HCT116 (cell line): ENCODE measurements at regions not wholly inside any gene's neighbourhood (a gene's known extent, or its start where the extent isn't known, plus 50 kb on each side); places are given as distances from the start of the nearest gene placed in this dataset.

Source experiments
- ATAC-seq: fragments of 200-7000 bp; cut with Tn5 transposase; 2 replicates; pipeline ENCODE4 v1.9.1; 2020; ENCODE audit warnings: mild to moderate bottlenecking, moderate library complexity
- BruUV-seq: library from RNA; stranded (reverse); fragments of 400-500 nt; replicated peaks from 2 replicates; lab custom pipeline; 2021; lab: Mats Ljungman, UMichigan
- CTCF ChIA-PET: fragments of 300-600 bp; sonication (Branson Sonifier 250); formaldehyde crosslinking; loops from one replicate; lab custom pipeline; 2021; ENCODE audit warnings: antibody characterized with exemption; lab: Charles Lee
- POLR2A ChIA-PET: fragments of 300-600, 350-600 bp; sonication (Branson Sonifier 250); formaldehyde crosslinking; loops from one replicate; lab custom pipeline; 2021; ENCODE audit warnings: antibody characterized with exemption; lab: Charles Lee
- RAD21 ChIA-PET, 2 experiments: fragments of 300-600 bp; sonication (Branson Sonifier 250); formaldehyde crosslinking; loops; one replicate each; lab custom pipeline; 2023; ENCODE audit warnings: low total read pairs in 2 of 2; ENCODE audit not compliant: uncharacterized antibody in 2 of 2, unreplicated experiment in 2 of 2, low non-redundant PET in 1 of 2; lab: Charles Lee
- DNase-seq: peaks from one replicate; pipeline ENCODE4 v3.0.0-alpha.2; 2010; ENCODE audit warnings: low read depth, low spot score
- H2AFZ ChIP-seq: fragments of 200-600 bp; shearing (Covaris generic), sonication (generic); 2 replicates; pipeline ENCODE4 v1.6.1; 2017; ENCODE audit warnings: low read depth, mixed run types, mixed read lengths, antibody characterized with exemption, low read length; ENCODE audit not compliant: poor library complexity, severe bottlenecking
- H3K27ac ChIP-seq: 2 replicates; pipeline ENCODE4 v1.5.1; 2012; ENCODE audit warnings: low read depth, low read length
- H3K27me3 ChIP-seq: fragments of 200-600 bp; sonication (generic); 2 replicates; pipeline ENCODE4 v1.6.1; 2016; ENCODE audit warnings: mixed run types, low read length, mixed read lengths; ENCODE audit not compliant: insufficient read depth
- H3K36me3 ChIP-seq, 2 experiments: fragments of 200-500 bp in 1 of 2; fragments of 200-600 bp in 1 of 2; sonication (Bioruptor generic) in 1 of 2; sonication (generic) in 1 of 2; 2 replicates each; pipeline versions ENCODE4 v1.5.1 to v1.6.1; 2014 to 2016; ENCODE audit warnings: low read length in 2 of 2, inconsistent platforms in 1 of 2, mixed read lengths in 1 of 2, mixed run types in 1 of 2; ENCODE audit not compliant: insufficient read depth in 2 of 2, control insufficient read depth in 1 of 2
- H3K4me1 ChIP-seq, 2 experiments: fragments of 200-600 bp in 1 of 2; sonication (generic) in 1 of 2; 2 replicates each; pipeline versions ENCODE4 v1.5.1 to v1.6.1; 2012 to 2017; ENCODE audit warnings: low read length in 2 of 2, inconsistent platforms in 1 of 2, mild to moderate bottlenecking in 1 of 2, mixed read lengths in 1 of 2, mixed run types in 1 of 2, moderate library complexity in 1 of 2; ENCODE audit not compliant: insufficient read depth in 2 of 2, control insufficient read depth in 1 of 2
- H3K4me2 ChIP-seq: fragments of 200-600 bp; sonication (generic); 2 replicates; pipeline ENCODE4 v1.6.1; 2017; ENCODE audit warnings: mixed run types, low read length, mixed read lengths
- H3K4me3 ChIP-seq, 2 experiments: fragments of 200-600 bp in 1 of 2; sonication (generic) in 1 of 2; replicated peaks in 1 of 2; 2 replicates each; pipeline ENCODE4 v1.5.1; 2011 to 2016; ENCODE audit warnings: low read length in 2 of 2, control low read depth in 1 of 2, low read depth in 1 of 2, mild to moderate bottlenecking in 1 of 2, mixed read lengths in 1 of 2, mixed run types in 1 of 2
- H3K79me2 ChIP-seq: fragments of 200-600 bp; sonication (generic); 2 replicates; pipeline ENCODE4 v1.6.1; 2017; ENCODE audit warnings: mild to moderate bottlenecking, mixed run types, low read length, moderate library complexity, mixed read lengths; ENCODE audit not compliant: insufficient read depth
- H3K9ac ChIP-seq: fragments of 200-600 bp; sonication (generic); 2 replicates; pipeline ENCODE4 v1.6.1; 2016; ENCODE audit warnings: low read length, mixed read lengths
- H3K9me2 ChIP-seq: fragments of 200-600 bp; sonication (generic), shearing (Covaris generic); 2 replicates; pipeline ENCODE4 v1.6.1; 2017; ENCODE audit warnings: mixed run types, mild to moderate bottlenecking, moderate library complexity; ENCODE audit not compliant: insufficient read depth
- H3K9me3 ChIP-seq, 2 experiments: fragments of 200-500 bp in 1 of 2; fragments of 200-600 bp in 1 of 2; sonication (Bioruptor generic) in 1 of 2; sonication (generic) in 1 of 2; 2 replicates each; pipeline ENCODE4 v1.6.1; 2014 to 2017; ENCODE audit warnings: low read length in 2 of 2, mixed read lengths in 2 of 2, inconsistent platforms in 1 of 2, low read depth in 1 of 2, mild to moderate bottlenecking in 1 of 2, mixed run types in 1 of 2, moderate library complexity in 1 of 2; ENCODE audit not compliant: control insufficient read depth in 1 of 2, insufficient read depth in 1 of 2
- H4K20me1 ChIP-seq: fragments of 200-600 bp; sonication (generic), shearing (Covaris generic); 2 replicates; pipeline ENCODE4 v1.6.1; 2017; ENCODE audit warnings: mixed run types, mild to moderate bottlenecking, moderate library complexity; ENCODE audit not compliant: insufficient read depth
- ATF3 ChIP-seq: IDR thresholded peaks from 2 replicates; pipeline ENCODE4 v1.6.1; 2012
- CTCF ChIP-seq, 3 experiments: fragments of 200-600 bp in 1 of 3; sonication (generic) in 1 of 3; IDR thresholded peaks in 2 of 3; conservative IDR thresholded peaks in 1 of 3; 2 replicates each; pipeline ENCODE4 v1.5.1; 2012 to 2017; ENCODE audit warnings: low read depth in 2 of 3, low read length in 2 of 3, antibody characterized with exemption in 1 of 3, borderline replicate concordance in 1 of 3, control low read depth in 1 of 3, mild to moderate bottlenecking in 1 of 3, mixed read lengths in 1 of 3, mixed run types in 1 of 3, moderate library complexity in 1 of 3; ENCODE audit not compliant: insufficient read depth in 1 of 3
- EZH2phosphoT487 ChIP-seq: fragments of 200-600 bp; IDR thresholded peaks from 2 replicates; pipeline ENCODE4 v1.6.1; 2018; ENCODE audit warnings: antibody characterized with exemption, borderline replicate concordance
- FOSL1 ChIP-seq: IDR thresholded peaks from 2 replicates; pipeline ENCODE4 v1.6.1; 2012; ENCODE audit warnings: low read depth
- MAX ChIP-seq: IDR thresholded peaks from 2 replicates; pipeline ENCODE4 v1.6.1; 2012
- POLR2A ChIP-seq: IDR thresholded peaks from 2 replicates; pipeline ENCODE4 v1.7.0; 2011; ENCODE audit warnings: borderline replicate concordance; ENCODE audit not compliant: insufficient read depth, insufficient read length; ENCODE audit errors: extremely low read depth
- POLR2AphosphoS5 ChIP-seq: IDR thresholded peaks from 2 replicates; pipeline ENCODE4 v1.6.1; 2011; ENCODE audit warnings: mild to moderate bottlenecking, low read depth, low read length, moderate library complexity
- RAD21 ChIP-seq: IDR thresholded peaks from 2 replicates; pipeline ENCODE4 v1.6.1; 2012; ENCODE audit warnings: low read depth, mild to moderate bottlenecking
- SIN3A ChIP-seq: IDR thresholded peaks from 2 replicates; pipeline ENCODE4 v1.6.1; 2012; ENCODE audit warnings: low read depth
- SRF ChIP-seq: IDR thresholded peaks from 2 replicates; pipeline ENCODE4 v1.6.1; 2012; ENCODE audit warnings: low read depth
- YY1 ChIP-seq: IDR thresholded peaks from 2 replicates; pipeline ENCODE4 v1.6.1; 2011; ENCODE audit warnings: low read length, low read depth, moderate library complexity, mild to moderate bottlenecking; ENCODE audit not compliant: insufficient replicate concordance; ENCODE audit errors: extremely low read depth
- intact Hi-C: fragments of 100-400 bp; cut with micrococcal nuclease; formaldehyde crosslinking; loops from 2 replicates; pipeline ENCODE4 v1.10.0; 2022

- Histone ChIP-seq H2AFZ (no peak overlapping the region), H3K9ac (no peak overlapping the region), H3K27me3 (no peaks in the 10 kb centered on the region), H3K4me3 (no peak overlapping the region), H3K9me3 (no peaks in the 10 kb centered on the region), H3K4me2 (no peak overlapping the region), H3K4me1 (no peaks in the 10 kb centered on the region), H3K79me2 (no peaks in the 10 kb centered on the region), H4K20me1 (no peaks in the 10 kb centered on the region), H3K36me3 (no peaks in the 10 kb centered on the region), H3K9me2 (no peaks in the 10 kb centered on the region), H3K27ac (no peak overlapping the region)
- TF ChIP-seq SIN3A = no peak
- TF ChIP-seq FOSL1 = no peak
- TF ChIP-seq YY1 = no peak
- TF ChIP-seq EZH2phosphoT487 = no peak
- TF ChIP-seq RAD21 = peak; percentile 53
- TF ChIP-seq CTCF (IDR thresholded peaks at IDR 0.05 in 2 of 3, conservative IDR thresholded peaks at IDR 0.05 in 1 of 3; ENCODE audit: borderline replicate concordance in 1 of 3, insufficient read depth in 1 of 3, low read depth in 2 of 3, low read length in 2 of 3) = peak in 2 of 3 experiments; percentile 28 to 45; a peak in 3 of 6 replicates
- TF ChIP-seq SRF = no peak
- TF ChIP-seq MAX = no peak
- no peak for TF ChIP-seq ATF3
- no peak for TF ChIP-seq POLR2AphosphoS5
- no peak for TF ChIP-seq POLR2A
- intact Hi-C loops = no loop called here
- peak; percentile 64 for ATAC-seq
- BruUV-seq = no TSS peak
- DNase-seq = no peak
- ChIA-PET RAD21 (no interaction called here), CTCF (no interaction called here), POLR2A (no interaction called here)
Measured at GRCh38 chr6:169019727-169020491, 233.7 kb downstream of the THBS2 start.
